ENCODE measurements at regions not wholly inside any gene's neighbourhood (a gene's known extent, or its start where the extent isn't known, plus 50 kb on each side); places are given as distances from the start of the nearest gene placed in this dataset.

DNA sequence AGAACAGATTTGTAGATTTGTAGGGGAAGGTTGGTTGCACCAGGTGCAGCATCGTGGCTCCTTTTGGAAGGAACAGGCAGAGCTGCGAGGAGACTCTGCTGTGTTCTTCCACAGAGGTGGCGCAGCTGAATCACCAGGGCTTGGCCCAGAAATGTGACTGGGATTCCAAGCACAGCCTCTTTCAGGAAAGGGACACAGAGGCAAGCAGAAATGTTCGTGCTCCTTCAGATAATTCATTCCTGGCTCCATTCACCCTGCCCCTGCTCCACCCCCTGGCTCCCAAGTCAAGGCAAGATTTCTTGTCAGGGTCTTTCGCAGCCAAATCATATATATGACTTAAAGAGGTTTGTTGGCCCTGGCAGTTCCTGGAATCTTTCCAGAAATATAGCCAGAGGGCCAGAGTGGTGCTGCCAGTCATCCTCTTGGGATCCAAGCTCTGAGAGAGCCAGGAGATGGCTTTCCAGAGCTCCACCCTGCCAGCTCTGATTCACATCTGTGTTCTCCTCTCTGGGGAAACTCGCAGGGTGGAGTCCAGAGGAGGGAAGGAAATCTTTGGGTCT is 203.9 kb upstream of the TANK start:
- POLR2A ChIA-PET = no interaction called here
- DNase-seq (ENCODE audit: low read depth in 1 of 2, low spot score in 1 of 2) (no peak), FAIRE-seq (no peak), ATAC-seq (0 out of 6 replicates have a peak, but pooled peaks of 1 of the 2 experiments have one; percentile 54)
- TF ChIP-seq RCOR1 (IDR thresholded peaks at IDR 0.05; ENCODE audit: low read depth, low read length) (no peak), POLR2A (IDR thresholded peaks at IDR 0.05; ENCODE audit: low read length) (no peak), MAFK (IDR thresholded peaks at IDR 0.05; ENCODE audit: partially characterized antibody) (no peak), HOXB5 (CRISPR knock-in tag; IDR thresholded peaks at IDR 0.05) (no peak), ESRRA (IDR thresholded peaks at IDR 0.05; ENCODE audit: borderline replicate concordance, low read length) (no peak), EHF (CRISPR knock-in tag; IDR thresholded peaks at IDR 0.05) (no peak), TFCP2L1 (CRISPR knock-in tag; IDR thresholded peaks at IDR 0.05) (no peak), CBX2 (IDR thresholded peaks at IDR 0.05; ENCODE audit: borderline replicate concordance, low read depth) (no peak), BHLHE40 (IDR thresholded peaks at IDR 0.05; ENCODE audit: low read depth, low read length) (no peak), EP300 (IDR thresholded peaks at IDR 0.05) (no peak), FOSB (CRISPR knock-in tag; IDR thresholded peaks at IDR 0.05) (no peak), CHD2 (IDR thresholded peaks at IDR 0.05; ENCODE audit: low read length, partially characterized antibody) (no peak), RARB (CRISPR knock-in tag; IDR thresholded peaks at IDR 0.05) (no peak), FOXS1 (CRISPR knock-in tag; IDR thresholded peaks at IDR 0.05) (no peak)
- TF ChIP-seq, protein P1, sequence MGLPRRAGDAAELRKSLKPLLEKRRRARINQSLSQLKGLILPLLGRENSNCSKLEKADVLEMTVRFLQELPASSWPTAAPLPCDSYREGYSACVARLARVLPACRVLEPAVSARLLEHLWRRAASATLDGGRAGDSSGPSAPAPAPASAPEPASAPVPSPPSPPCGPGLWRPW (IDR thresholded peaks at IDR 0.05) = no peak
- TF ChIP-seq, protein P2, sequence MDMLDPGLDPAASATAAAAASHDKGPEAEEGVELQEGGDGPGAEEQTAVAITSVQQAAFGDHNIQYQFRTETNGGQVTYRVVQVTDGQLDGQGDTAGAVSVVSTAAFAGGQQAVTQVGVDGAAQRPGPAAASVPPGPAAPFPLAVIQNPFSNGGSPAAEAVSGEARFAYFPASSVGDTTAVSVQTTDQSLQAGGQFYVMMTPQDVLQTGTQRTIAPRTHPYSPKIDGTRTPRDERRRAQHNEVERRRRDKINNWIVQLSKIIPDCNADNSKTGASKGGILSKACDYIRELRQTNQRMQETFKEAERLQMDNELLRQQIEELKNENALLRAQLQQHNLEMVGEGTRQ (IDR thresholded peaks at IDR 0.05) = no peak
- TF ChIP-seq, protein P3, sequence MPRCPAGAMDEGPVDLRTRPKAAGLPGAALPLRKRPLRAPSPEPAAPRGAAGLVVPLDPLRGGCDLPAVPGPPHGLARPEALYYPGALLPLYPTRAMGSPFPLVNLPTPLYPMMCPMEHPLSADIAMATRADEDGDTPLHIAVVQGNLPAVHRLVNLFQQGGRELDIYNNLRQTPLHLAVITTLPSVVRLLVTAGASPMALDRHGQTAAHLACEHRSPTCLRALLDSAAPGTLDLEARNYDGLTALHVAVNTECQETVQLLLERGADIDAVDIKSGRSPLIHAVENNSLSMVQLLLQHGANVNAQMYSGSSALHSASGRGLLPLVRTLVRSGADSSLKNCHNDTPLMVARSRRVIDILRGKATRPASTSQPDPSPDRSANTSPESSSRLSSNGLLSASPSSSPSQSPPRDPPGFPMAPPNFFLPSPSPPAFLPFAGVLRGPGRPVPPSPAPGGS (IDR thresholded peaks at IDR 0.05) = no peak
- TF ChIP-seq, protein P4, sequence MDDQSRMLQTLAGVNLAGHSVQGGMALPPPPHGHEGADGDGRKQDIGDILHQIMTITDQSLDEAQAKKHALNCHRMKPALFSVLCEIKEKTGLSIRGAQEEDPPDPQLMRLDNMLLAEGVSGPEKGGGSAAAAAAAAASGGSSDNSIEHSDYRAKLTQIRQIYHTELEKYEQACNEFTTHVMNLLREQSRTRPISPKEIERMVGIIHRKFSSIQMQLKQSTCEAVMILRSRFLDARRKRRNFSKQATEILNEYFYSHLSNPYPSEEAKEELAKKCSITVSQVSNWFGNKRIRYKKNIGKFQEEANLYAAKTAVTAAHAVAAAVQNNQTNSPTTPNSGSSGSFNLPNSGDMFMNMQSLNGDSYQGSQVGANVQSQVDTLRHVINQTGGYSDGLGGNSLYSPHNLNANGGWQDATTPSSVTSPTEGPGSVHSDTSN (IDR thresholded peaks at IDR 0.05) = no peak
- TF ChIP-seq, protein P5, sequence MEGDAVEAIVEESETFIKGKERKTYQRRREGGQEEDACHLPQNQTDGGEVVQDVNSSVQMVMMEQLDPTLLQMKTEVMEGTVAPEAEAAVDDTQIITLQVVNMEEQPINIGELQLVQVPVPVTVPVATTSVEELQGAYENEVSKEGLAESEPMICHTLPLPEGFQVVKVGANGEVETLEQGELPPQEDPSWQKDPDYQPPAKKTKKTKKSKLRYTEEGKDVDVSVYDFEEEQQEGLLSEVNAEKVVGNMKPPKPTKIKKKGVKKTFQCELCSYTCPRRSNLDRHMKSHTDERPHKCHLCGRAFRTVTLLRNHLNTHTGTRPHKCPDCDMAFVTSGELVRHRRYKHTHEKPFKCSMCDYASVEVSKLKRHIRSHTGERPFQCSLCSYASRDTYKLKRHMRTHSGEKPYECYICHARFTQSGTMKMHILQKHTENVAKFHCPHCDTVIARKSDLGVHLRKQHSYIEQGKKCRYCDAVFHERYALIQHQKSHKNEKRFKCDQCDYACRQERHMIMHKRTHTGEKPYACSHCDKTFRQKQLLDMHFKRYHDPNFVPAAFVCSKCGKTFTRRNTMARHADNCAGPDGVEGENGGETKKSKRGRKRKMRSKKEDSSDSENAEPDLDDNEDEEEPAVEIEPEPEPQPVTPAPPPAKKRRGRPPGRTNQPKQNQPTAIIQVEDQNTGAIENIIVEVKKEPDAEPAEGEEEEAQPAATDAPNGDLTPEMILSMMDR (IDR thresholded peaks at IDR 0.05) = no peak
- TF ChIP-seq, protein P6, sequence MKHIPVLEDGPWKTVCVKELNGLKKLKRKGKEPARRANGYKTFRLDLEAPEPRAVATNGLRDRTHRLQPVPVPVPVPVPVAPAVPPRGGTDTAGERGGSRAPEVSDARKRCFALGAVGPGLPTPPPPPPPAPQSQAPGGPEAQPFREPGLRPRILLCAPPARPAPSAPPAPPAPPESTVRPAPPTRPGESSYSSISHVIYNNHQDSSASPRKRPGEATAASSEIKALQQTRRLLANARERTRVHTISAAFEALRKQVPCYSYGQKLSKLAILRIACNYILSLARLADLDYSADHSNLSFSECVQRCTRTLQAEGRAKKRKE (CRISPR knock-in tag; IDR thresholded peaks at IDR 0.05; ENCODE audit: low read depth) = no peak
- 77% methylated on average over 6 of the region's 6 CpGs for WGBS (ENCODE audit: missing lambda C conversion rate)
- Histone ChIP-seq H3K9me3 (no peaks in the 10 kb centered on the region), H3K4me2 (no peak overlapping the region), H3K4me1 (peaks cover 10% of the 10 kb centered on the region; the same call in 2 of the 3 replicates), H3K4me3 (no peak overlapping the region), H3K27ac (no peak overlapping the region; a peak in 1 of 6 replicates)
- CTCF ChIA-PET = no interaction called here

DNA sequence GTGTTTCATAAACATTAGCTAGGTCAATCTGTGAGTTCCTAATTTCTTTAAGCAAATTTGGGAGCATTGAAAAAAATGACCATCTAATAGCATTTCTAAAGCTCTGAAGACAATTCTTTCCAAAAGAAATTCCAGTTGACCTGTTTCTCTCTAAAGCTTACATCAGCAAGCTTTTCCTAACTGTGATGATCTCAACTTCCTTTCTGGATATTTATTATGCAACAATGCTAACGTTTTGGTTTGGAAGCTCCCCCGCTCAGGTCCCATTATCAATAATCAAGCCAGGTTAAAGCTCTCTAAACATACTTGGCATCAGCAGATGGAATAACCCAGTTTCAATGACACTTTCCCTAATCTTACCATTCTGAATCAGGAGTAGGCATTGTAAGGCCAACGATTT is 196.3 kb upstream of the TANK start:
- FAIRE-seq (no peak), DNase-seq (ENCODE audit: low read depth in 1 of 2, low spot score in 1 of 2) (no peak), ATAC-seq (no peak)
- Histone ChIP-seq H3K4me1 (no peaks in the 10 kb centered on the region), H3K9me3 (no peaks in the 10 kb centered on the region), H3K4me3 (no peak overlapping the region), H3K4me2 (no peak overlapping the region), H3K27ac (no peak overlapping the region)
- WGBS (ENCODE audit: missing lambda C conversion rate) = 68% methylated on average over 3 of the region's 3 CpGs
- TF ChIP-seq, protein P7, sequence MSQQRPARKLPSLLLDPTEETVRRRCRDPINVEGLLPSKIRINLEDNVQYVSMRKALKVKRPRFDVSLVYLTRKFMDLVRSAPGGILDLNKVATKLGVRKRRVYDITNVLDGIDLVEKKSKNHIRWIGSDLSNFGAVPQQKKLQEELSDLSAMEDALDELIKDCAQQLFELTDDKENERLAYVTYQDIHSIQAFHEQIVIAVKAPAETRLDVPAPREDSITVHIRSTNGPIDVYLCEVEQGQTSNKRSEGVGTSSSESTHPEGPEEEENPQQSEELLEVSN (IDR thresholded peaks at IDR 0.05; ENCODE audit: borderline replicate concordance, low read depth) = no peak
- no peak for TF ChIP-seq RFX5 (IDR thresholded peaks at IDR 0.05)
- TF ChIP-seq POLR2AphosphoS2 (conservative IDR thresholded peaks at IDR 0.05; ENCODE audit: low read length) = no peak
- no peak for TF ChIP-seq NR3C1 (IDR thresholded peaks at IDR 0.05)
- TF ChIP-seq FOSB (CRISPR knock-in tag; IDR thresholded peaks at IDR 0.05) = no peak
- TF ChIP-seq NFE2L2 (conservative IDR thresholded peaks at IDR 0.05; ENCODE audit: low read length) = no peak
- ChIA-PET POLR2A (no interaction called here), CTCF (interaction anchor here (0.5 to 1.1 kb wide), 3 partner anchors 100 to 531 kb away, joined by 3 read pairs; no protein-coding TSS in a partner anchor)
